CD4-positive, alpha-beta T cell (primary cell): ENCODE measurements at regions not wholly inside any gene's neighbourhood (a gene's known extent, or its start where the extent isn't known, plus 50 kb on each side); places are given as distances from the start of the nearest gene placed in this dataset.

Source experiments
- ATAC-seq: fragments of 200-7000 bp; cut with Tn5 transposase; one replicate; pipeline ENCODE4 v1.10.0; 2022; ENCODE audit warnings: mild to moderate bottlenecking; ENCODE audit not compliant: poor library complexity
- CTCF ChIA-PET: fragments of 350-600 bp; sonication (Branson Sonifier 250); formaldehyde crosslinking; loops from one replicate; lab custom pipeline; 2021; ENCODE audit warnings: antibody characterized with exemption, inconsistent platforms; lab: Charles Lee
- POLR2A ChIA-PET: fragments of 350-600 bp; sonication (Branson Sonifier 250); formaldehyde crosslinking; loops from one replicate; lab custom pipeline; 2021; ENCODE audit warnings: antibody characterized with exemption, inconsistent platforms; lab: Charles Lee
- DNase-seq, 14 experiments: peaks; one replicate each; pipeline ENCODE4 v3.0.0-alpha.2; 2013 to 2020; ENCODE audit warnings: mixed read lengths in 2 of 14
- H3K27ac ChIP-seq, 2 donors: one replicate each; pipeline versions ENCODE4 v1.5.1 to v1.7.0; 2013; ENCODE audit warnings: low read length in 2 of 2, low read depth in 1 of 2, mild to moderate bottlenecking in 1 of 2
- H3K27me3 ChIP-seq, 2 experiments: 1 replicate in 1 of 2; 2 replicates in 1 of 2; pipeline versions ENCODE4 v1.6.1 to v1.7.0; 2013; ENCODE audit warnings: low read length in 2 of 2, control low read depth in 1 of 2, mild to moderate bottlenecking in 1 of 2, moderate library complexity in 1 of 2; ENCODE audit not compliant: insufficient read depth in 2 of 2, control insufficient read depth in 1 of 2
- H3K36me3 ChIP-seq: one replicate; pipeline ENCODE4 v1.6.1; 2013; ENCODE audit warnings: low read length, control low read depth; ENCODE audit not compliant: insufficient read depth
- H3K4me1 ChIP-seq: one replicate; pipeline ENCODE4 v1.6.1; 2013; ENCODE audit warnings: low read length, control low read depth; ENCODE audit not compliant: insufficient read depth
- H3K4me3 ChIP-seq: one replicate; pipeline ENCODE4 v1.5.1; 2013; ENCODE audit warnings: mild to moderate bottlenecking, low read length, moderate library complexity
- H3K9me3 ChIP-seq, 2 experiments: 1 replicate in 1 of 2; 2 replicates in 1 of 2; pipeline versions ENCODE4 v1.6.1 to v1.7.0; 2013; ENCODE audit warnings: low read length in 2 of 2, mild to moderate bottlenecking in 2 of 2, control low read depth in 1 of 2, moderate library complexity in 1 of 2; ENCODE audit not compliant: control insufficient read depth in 1 of 2, insufficient read depth in 1 of 2
- H3K27ac Mint-ChIP-seq: one replicate; pipeline ENCODE4 v1.8.0; 2020; ENCODE audit warnings: mixed read lengths
- H3K27me3 Mint-ChIP-seq: one replicate; pipeline ENCODE4 v1.8.0; 2021; ENCODE audit warnings: mixed read lengths
- H3K36me3 Mint-ChIP-seq: one replicate; pipeline ENCODE4 v1.8.0; 2021; ENCODE audit warnings: low read depth, mixed read lengths
- H3K4me1 Mint-ChIP-seq: one replicate; pipeline ENCODE4 v1.8.0; 2021; ENCODE audit warnings: low read depth, mixed read lengths
- H3K4me3 Mint-ChIP-seq: one replicate; pipeline ENCODE4 v1.8.0; 2020; ENCODE audit warnings: mild to moderate bottlenecking, mixed read lengths
- H3K9me3 Mint-ChIP-seq: one replicate; pipeline ENCODE4 v1.8.0; 2020; ENCODE audit warnings: mixed read lengths
- intact Hi-C, 2 experiments: fragments of 100-400 bp; cut with DNase I in 1 of 2; cut with micrococcal nuclease in 1 of 2; formaldehyde crosslinking; loops; one replicate each; pipeline versions ENCODE4 v1.15.1 to v1.9.0; 2023 to 2025; cut with DNase I, micrococcal nuclease
- TF ChIP-seq, protein P1 (sequence below): fragments of 200-600 bp; IDR thresholded peaks from one replicate; pipeline ENCODE4 v1.8.0; 2022; ENCODE audit warnings: antibody characterized with exemption, mild to moderate bottlenecking

DNA sequence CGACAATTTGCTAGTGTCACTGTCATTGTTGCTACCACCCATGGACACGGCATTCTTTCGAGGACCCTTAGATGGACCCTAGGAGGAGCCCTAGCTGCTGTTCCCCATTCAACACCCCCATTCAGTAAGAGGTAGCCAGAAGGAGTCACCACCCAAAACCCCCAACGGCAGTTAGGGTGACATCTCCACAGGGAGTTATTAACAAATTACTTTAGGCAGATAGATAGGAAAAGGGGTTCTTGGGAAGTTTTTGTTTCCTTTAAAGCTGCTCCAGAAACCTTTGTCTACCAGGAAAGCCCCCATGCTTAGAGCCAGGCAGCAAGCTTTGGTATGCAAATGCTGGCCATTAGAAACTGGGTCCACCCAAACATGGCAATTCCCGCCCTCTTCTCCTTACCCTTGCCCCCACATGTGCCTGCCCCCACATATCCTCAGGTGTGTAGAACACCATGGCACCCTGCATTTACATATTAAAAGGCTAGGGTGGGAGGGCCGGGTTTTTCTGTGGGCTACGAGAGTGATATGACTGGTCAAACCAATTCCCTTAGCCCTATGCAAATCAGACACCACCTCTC, 190.9 kb downstream of the SLITRK6 start:
- Mint-ChIP-seq H3K4me1 (no peaks in the 10 kb centered on the region), H3K9me3 (no peaks in the 10 kb centered on the region), H3K36me3 (no peaks in the 10 kb centered on the region), H3K27me3 (no peaks in the 10 kb centered on the region), H3K4me3 (no peak overlapping the region), H3K27ac (no peak overlapping the region)
- ChIA-PET CTCF (no interaction called here), POLR2A (interaction anchor here (0.7 kb wide), 1 partner anchor 689 kb away, joined by 3 read pairs; no protein-coding TSS in a partner anchor)
- Histone ChIP-seq H3K36me3 (no peaks in the 10 kb centered on the region), H3K4me1 (no peaks in the 10 kb centered on the region), H3K9me3 (no peaks in the 10 kb centered on the region), H3K27ac (no peak overlapping the region), H3K27me3 (no peaks in the 10 kb centered on the region), H3K4me3 (no peak overlapping the region)
- TF ChIP-seq, protein P1, sequence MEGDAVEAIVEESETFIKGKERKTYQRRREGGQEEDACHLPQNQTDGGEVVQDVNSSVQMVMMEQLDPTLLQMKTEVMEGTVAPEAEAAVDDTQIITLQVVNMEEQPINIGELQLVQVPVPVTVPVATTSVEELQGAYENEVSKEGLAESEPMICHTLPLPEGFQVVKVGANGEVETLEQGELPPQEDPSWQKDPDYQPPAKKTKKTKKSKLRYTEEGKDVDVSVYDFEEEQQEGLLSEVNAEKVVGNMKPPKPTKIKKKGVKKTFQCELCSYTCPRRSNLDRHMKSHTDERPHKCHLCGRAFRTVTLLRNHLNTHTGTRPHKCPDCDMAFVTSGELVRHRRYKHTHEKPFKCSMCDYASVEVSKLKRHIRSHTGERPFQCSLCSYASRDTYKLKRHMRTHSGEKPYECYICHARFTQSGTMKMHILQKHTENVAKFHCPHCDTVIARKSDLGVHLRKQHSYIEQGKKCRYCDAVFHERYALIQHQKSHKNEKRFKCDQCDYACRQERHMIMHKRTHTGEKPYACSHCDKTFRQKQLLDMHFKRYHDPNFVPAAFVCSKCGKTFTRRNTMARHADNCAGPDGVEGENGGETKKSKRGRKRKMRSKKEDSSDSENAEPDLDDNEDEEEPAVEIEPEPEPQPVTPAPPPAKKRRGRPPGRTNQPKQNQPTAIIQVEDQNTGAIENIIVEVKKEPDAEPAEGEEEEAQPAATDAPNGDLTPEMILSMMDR, result no peak
- ATAC-seq (no peak), DNase-seq (no peak)
- intact Hi-C loops, result no loop called here

DNA sequence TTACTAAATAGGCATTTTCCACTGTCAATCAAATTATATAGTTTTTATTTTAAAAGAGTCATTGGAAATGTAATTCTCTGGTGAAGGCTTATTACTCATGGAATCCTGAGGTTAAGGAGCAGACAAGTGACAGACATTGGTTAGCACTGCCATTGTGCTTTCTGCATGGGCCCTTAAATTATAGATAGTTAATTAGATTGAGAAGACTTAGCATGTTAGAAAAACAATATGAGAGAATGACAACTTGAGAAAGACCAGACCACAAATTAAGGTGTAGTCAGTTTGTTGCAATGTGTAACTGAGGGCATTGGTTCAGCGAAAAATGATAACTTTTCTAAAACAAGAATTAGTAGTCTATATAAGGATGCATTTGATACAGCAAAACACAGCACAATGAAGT, 195.5 kb downstream of the SLITRK6 start:
- Mint-ChIP-seq H3K9me3 (no peaks in the 10 kb centered on the region), H3K27me3 (no peaks in the 10 kb centered on the region), H3K4me3 (no peak overlapping the region), H3K36me3 (no peaks in the 10 kb centered on the region), H3K4me1 (no peaks in the 10 kb centered on the region), H3K27ac (no peak overlapping the region)
- H3K9me3 ChIP-seq, result peaks cover 0 to 5% of the 10 kb centered on the region in 2 experiments
- DNase-seq (no peak), ATAC-seq (no peak)
- ChIA-PET POLR2A (no interaction called here), CTCF (no interaction called here)
- no peaks in the 10 kb centered on the region for H3K4me1 ChIP-seq
- H3K27ac ChIP-seq, result no peak overlapping the region
- H3K27me3 ChIP-seq, result no peaks in the 10 kb centered on the region
- no peak overlapping the region for H3K4me3 ChIP-seq
- TF ChIP-seq, protein P1, result no peak
- intact Hi-C loops, result no loop called here
- H3K36me3 ChIP-seq, result no peaks in the 10 kb centered on the region

GRCh38 chr13:85601526-85601925, 197.7 kb downstream of the SLITRK6 start:
- H3K36me3 Mint-ChIP-seq, result no peaks in the 10 kb centered on the region
- Histone ChIP-seq H3K27me3 (no peaks in the 10 kb centered on the region), H3K4me3 (no peak overlapping the region), H3K27ac (no peak overlapping the region), H3K9me3 (peaks cover 0 to 5% of the 10 kb centered on the region in 2 experiments), H3K4me1 (no peaks in the 10 kb centered on the region), H3K36me3 (no peaks in the 10 kb centered on the region)
- H3K4me3 Mint-ChIP-seq, result no peak overlapping the region
- H3K27me3 Mint-ChIP-seq, result no peaks in the 10 kb centered on the region
- ChIA-PET CTCF (no interaction called here), POLR2A (no interaction called here)
- no peak overlapping the region for H3K27ac Mint-ChIP-seq
- no peaks in the 10 kb centered on the region for H3K9me3 Mint-ChIP-seq
- DNase-seq (no peak), ATAC-seq (no peak)
- TF ChIP-seq, protein P1, result no peak
- intact Hi-C loops, result no loop called here
- no peaks in the 10 kb centered on the region for H3K4me1 Mint-ChIP-seq
